Neural crest cell (in vitro differentiated cells): ENCODE measurements at regions not wholly inside any gene's neighbourhood (a gene's known extent, or its start where the extent isn't known, plus 50 kb on each side); places are given as distances from the start of the nearest gene placed in this dataset.

ENCODE experiments used
- DNase-seq: peaks from one replicate; pipeline ENCODE4 v3.0.0; 2021; ENCODE audit warnings: low read depth, mixed read lengths, low spot score
- H3K27ac Mint-ChIP-seq: one replicate; pipeline ENCODE4 v1.8.0; 2021; ENCODE audit warnings: mild to moderate bottlenecking, mixed read lengths; ENCODE audit not compliant: unreplicated experiment
- H3K27me3 Mint-ChIP-seq: 2 replicates; pipeline ENCODE4 v1.8.0; 2021; ENCODE audit warnings: low read depth, mild to moderate bottlenecking, mixed read lengths
- H3K36me3 Mint-ChIP-seq: 2 replicates; pipeline ENCODE4 v1.8.0; 2021; ENCODE audit warnings: low read depth, mild to moderate bottlenecking, mixed read lengths
- H3K4me1 Mint-ChIP-seq: 2 replicates; pipeline ENCODE4 v1.8.0; 2021; ENCODE audit warnings: mixed read lengths
- H3K4me3 Mint-ChIP-seq: one replicate; pipeline ENCODE4 v1.8.0; 2021; ENCODE audit warnings: mild to moderate bottlenecking, mixed read lengths
- H3K9me3 Mint-ChIP-seq: 2 replicates; pipeline ENCODE4 v1.8.0; 2021; ENCODE audit warnings: mixed read lengths
- CTCF ChIP-seq: fragments of 200-600 bp; sonication (generic); conservative IDR thresholded peaks from 2 replicates; pipeline ENCODE4 v1.5.0; 2021; ENCODE audit warnings: antibody characterized with exemption, mild to moderate bottlenecking

- no peak for DNase-seq
- Mint-ChIP-seq H3K4me1 (peaks cover 21% of the 10 kb centered on the region), H3K4me3 (no peak overlapping the region), H3K27me3 (no peaks in the 10 kb centered on the region), H3K27ac (no peak overlapping the region), H3K9me3 (peaks cover 7% of the 10 kb centered on the region), H3K36me3 (no peaks in the 10 kb centered on the region)
- no peak for TF ChIP-seq CTCF
These were observed 123.6 kb downstream of the TWIST2 start for GRCh38 chr2:238971318-238972145.

DNA sequence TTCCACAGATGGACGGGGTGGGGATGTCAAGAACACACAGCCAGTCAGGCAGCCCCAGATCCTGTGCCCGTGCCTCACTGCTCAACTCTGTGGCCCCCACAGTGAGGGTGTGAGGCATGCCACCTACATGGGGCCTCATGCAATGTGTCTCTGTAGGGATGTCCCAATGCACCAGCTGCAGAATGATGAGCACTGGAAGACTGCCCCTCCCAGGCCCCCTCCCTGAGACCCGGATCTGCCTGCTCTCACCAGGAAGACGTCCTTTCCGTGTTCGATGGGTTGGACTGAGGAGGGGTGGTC is 124.2 kb downstream of the TWIST2 start:
- no peak overlapping the region for H3K27ac Mint-ChIP-seq
- DNase-seq, result no peak
- peaks cover 21% of the 10 kb centered on the region for H3K4me1 Mint-ChIP-seq
- H3K4me3 Mint-ChIP-seq, result no peak overlapping the region
- no peaks in the 10 kb centered on the region for H3K27me3 Mint-ChIP-seq
- H3K36me3 Mint-ChIP-seq, result no peaks in the 10 kb centered on the region
- H3K9me3 Mint-ChIP-seq, result peaks cover 7% of the 10 kb centered on the region
- TF ChIP-seq CTCF, result no peak

DNA sequence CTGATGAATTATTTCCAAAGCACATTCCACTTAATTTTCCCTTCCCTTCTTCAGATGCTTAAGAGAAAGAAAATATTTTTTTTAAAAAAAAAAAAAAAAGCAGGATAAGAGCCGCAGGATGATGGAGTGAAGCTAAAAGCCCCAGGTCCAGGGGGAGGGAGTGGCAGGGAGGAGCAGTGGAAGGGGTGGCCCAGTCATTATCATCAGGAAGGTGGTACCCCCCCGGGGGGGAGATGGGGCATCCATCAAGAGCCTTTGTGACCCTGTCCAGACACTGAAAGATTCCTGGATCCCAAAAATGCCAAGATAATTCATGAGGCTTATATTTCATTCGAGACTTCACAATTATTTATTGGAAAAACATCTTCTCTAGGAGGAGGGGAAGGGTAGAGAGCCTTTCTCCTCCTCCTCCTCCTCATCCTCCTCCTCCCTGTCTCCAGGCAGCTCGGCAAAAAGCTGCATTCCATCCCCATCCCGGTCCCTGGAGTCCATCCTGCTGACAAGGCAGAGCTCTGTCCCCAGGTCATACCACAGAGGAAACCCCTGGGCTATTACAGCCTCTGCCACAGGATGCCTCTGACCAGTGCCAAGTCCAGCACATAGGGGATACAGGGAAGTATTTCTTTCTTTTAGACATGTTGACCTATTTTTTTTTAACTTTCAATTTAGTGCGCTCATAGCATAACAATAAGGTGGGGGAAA is 125.3 kb downstream of the TWIST2 start:
- Mint-ChIP-seq H3K4me3 (no peak overlapping the region), H3K4me1 (peaks cover 17% of the 10 kb centered on the region), H3K27ac (no peak overlapping the region), H3K36me3 (no peaks in the 10 kb centered on the region), H3K9me3 (peaks cover 8% of the 10 kb centered on the region), H3K27me3 (no peaks in the 10 kb centered on the region)
- no peak for DNase-seq
- TF ChIP-seq CTCF, result no peak

GRCh38 chr2:238974081-238974480 is 126.2 kb downstream of the TWIST2 start:
- H3K4me1 Mint-ChIP-seq, result peaks cover 12% of the 10 kb centered on the region
- no peaks in the 10 kb centered on the region for H3K27me3 Mint-ChIP-seq
- no peak for DNase-seq
- no peaks in the 10 kb centered on the region for H3K36me3 Mint-ChIP-seq
- no peak overlapping the region for H3K4me3 Mint-ChIP-seq
- peaks cover 11% of the 10 kb centered on the region for H3K9me3 Mint-ChIP-seq
- H3K27ac Mint-ChIP-seq, result no peak overlapping the region
- TF ChIP-seq CTCF, result no peak

DNA sequence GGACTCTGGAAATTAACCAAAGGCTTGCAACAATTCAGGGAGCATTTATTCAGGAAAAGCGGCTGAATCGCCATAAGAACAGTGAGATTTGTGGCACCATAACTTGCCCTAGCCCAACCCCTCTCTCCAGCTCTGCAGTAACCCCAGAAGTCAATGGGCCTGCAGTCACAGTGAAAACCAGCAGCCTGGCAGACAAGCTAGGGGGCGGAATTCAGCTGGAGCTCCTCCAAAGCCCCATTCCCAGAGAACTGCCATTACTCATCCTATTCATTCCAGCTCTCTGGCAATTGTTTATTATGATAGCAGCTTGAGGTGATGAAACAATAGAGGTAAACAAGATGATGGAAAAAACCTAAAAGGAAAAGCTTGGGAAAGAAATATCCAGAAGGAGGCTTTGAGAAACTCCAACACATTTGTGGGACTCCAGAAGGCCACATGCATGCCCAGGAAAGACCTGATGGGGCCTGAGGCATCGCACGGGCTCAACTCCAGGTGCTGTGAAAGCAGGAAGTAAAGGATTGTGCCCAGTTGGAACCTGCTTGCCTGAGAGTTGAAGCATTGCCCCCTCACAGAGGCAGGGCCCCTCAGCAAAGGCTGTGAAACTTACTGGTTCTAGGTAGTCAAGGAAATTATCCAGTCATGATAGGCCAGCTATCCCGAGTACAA is 126.7 kb downstream of the TWIST2 start:
- no peaks in the 10 kb centered on the region for H3K27me3 Mint-ChIP-seq
- H3K9me3 Mint-ChIP-seq, result peaks cover 14% of the 10 kb centered on the region
- H3K27ac Mint-ChIP-seq, result no peak overlapping the region
- TF ChIP-seq CTCF, result no peak
- H3K36me3 Mint-ChIP-seq, result no peaks in the 10 kb centered on the region
- peaks cover 6% of the 10 kb centered on the region for H3K4me1 Mint-ChIP-seq
- DNase-seq, result no peak
- no peak overlapping the region for H3K4me3 Mint-ChIP-seq
